GM21619 (cell line): ENCODE measurements at regions not wholly inside any gene's neighbourhood (a gene's known extent, or its start where the extent isn't known, plus 50 kb on each side); places are given as distances from the start of the nearest gene placed in this dataset.
A peak's percentile ranks its signal among the peaks of the same experiment; 100 is the strongest.
"Not testable (repeated sequence)": the region's sequence is repeated elsewhere in the genome, so short reads cannot be mapped to it uniquely, and the experiment has no call there.

Experiments used
- ATAC-seq: cut with Tn5 transposase; IDR thresholded peaks from one replicate; pipeline ENCODE4 v1.9.1; 2021; ENCODE audit not compliant: unreplicated experiment

- ATAC-seq: no peak
These were observed 109.3 kb upstream of the BMAL1 start for GRCh38 chr11:13168271-13168670.

GRCh38 chr11:13169709-13170108 lies 107.9 kb upstream of the BMAL1 start:
- ATAC-seq: no peak

GRCh38 chr11:13174090-13174489 lies 103.5 kb upstream of the BMAL1 start:
- no peak for ATAC-seq

DNA sequence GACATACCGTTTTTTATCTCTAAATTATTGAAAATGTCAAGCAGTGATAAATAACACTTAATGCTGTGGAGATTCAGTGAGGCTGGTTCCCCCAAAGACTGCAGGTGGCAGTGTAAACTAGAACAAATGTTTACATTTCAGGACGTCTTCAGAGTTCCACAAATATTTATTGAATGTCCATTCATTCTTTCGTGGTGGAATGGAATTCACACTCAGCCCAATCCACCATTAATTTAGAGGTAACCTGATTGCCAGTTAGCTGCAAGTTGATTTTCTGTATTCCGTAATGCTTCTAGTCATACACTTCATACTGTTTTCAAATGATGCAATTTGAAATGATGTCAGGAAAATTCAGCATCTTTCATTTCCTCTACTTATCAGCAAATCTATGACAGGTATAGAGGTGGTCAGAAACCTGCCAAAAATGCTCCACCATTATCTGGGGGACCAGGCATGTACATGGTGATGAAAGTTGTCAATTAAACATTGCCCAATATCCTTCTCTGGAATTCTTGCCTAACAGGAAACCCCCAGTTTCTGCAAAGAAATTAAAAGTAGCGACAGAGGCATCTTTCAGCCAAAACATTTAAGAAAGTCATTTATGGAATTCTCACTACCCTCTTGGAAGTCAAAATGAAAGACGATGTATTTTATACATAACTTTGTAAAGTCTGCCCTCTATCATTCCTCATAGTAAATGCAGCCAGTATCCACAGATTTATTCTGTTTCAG lies 94.3 kb upstream of the BMAL1 start:
- ATAC-seq: peak; percentile 51

DNA sequence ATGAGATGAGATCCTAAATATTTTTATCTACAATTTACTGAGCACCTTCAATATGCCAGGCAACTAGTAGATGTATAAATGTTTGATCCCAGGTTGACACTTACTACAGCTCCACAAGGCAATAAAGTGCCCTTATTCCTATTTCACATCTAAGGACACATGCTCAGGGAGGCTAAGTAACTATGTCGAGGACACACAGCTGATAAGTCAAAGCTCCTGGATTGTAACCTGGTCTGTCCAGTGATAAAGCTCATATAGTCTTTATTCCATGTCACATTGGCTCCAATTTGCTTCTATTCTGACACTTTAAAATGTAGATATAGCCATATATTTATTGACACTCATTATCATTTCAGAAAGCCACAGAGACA lies 93.8 kb upstream of the BMAL1 start:
- no peak for ATAC-seq

DNA sequence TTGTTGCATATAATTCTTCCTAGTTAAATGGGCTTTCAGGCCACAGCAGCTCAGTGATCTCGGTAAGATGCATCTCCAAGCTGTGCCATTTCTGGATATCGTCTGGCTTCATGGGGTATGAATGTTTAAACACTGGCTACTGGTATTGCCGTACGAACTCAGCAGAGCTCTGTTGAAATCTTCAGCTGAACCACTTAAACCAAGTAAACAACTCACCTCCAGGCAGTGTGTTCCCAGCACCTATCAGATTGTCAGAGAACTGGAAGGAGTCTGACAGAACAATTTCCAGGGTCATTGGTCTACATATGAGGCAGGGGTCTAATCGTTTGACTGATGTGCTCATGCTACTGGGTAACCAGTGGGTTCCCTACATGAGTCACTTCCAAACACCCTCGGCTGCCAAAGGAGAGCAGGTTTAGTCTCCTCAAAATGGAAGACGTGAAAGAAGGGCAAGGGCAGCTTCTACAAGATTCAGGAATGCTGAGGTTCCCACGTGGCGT lies 93.2 kb upstream of the BMAL1 start:
- no peak for ATAC-seq

DNA sequence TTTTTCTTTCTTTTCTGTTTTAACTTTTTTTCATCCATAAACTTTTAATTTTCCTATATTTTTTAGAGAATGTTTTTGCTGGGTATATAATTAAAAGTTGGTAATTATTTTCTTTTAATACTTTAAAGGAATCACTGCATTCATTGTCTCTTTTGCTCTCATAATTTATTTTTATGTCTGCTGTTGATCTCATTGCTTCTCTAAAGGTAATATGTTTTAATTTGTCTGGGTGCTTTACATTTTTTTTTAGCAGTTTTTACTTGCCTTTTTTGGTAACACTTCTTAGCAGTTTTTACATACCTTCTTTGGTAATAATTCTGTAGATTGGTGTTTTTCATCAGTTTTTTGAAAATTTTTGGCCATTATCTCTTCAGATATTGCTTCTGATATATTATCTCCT lies 89.4 kb upstream of the BMAL1 start:
- no peak for ATAC-seq

DNA sequence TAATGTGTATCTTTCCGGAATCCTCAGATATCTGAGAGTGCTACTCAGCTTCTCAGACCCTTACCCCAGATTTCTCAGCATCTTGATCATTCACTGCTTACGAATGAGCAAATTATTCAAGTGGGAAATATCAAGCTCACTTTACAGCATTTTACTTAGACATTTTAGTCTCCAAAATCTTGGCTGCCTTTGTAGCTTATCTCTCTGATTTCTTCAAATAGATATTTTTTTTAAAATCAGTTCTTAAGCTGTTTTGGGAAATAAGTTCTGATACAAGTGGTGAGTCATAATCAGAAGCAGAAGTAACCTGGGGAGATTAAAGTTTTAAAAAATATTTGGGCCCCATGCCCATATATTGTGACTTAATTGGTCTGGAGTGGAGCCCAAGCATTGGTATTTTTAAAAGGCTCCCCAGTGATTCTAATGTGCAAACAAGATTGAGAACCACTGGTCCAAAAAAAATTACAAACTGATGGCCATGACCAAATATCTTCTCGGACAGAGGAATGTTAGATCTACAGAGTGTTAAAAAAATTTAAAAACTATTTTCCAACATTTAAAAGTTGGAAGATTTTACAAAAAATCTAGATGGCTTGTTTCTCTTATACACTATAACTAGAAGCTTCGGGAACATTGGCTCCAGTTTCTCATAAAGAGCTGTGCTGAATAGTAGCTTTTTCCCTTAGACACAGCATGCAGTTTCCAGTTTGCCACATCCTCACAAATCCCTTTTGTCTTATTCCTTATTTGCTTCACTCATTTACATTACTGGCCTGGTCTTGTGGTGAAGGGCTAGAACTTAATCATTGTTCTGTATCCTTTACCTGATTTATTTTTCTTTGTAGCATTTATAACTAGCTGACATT lies 87.8 kb upstream of the BMAL1 start:
- ATAC-seq: no peak

- no peak for ATAC-seq
These were observed 84.0 kb upstream of the BMAL1 start for GRCh38 chr11:13193613-13194012.

GRCh38 chr11:13197374-13197773 lies 80.2 kb upstream of the BMAL1 start:
- not testable (repeated sequence) for ATAC-seq

DNA sequence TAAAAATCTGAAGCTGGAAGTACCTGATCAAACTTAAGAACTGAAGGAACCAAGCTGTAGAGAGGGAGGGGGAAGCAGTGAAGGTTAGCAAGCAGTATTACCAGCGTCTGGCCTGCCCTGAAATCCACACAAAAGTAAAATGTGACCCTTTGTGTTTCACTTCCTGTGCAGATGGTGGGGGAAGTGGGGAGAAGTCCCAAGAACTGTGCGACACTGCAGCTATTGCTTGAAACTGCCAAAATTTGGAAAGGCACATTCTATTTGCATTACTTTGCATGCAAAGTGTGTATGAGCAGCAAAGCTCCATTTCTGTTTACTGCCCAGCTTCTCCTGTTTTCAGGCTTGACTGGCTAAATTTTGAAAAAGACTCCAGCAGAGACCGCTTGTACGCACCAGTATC lies 72.1 kb upstream of the BMAL1 start:
- peak; percentile 68 for ATAC-seq

DNA sequence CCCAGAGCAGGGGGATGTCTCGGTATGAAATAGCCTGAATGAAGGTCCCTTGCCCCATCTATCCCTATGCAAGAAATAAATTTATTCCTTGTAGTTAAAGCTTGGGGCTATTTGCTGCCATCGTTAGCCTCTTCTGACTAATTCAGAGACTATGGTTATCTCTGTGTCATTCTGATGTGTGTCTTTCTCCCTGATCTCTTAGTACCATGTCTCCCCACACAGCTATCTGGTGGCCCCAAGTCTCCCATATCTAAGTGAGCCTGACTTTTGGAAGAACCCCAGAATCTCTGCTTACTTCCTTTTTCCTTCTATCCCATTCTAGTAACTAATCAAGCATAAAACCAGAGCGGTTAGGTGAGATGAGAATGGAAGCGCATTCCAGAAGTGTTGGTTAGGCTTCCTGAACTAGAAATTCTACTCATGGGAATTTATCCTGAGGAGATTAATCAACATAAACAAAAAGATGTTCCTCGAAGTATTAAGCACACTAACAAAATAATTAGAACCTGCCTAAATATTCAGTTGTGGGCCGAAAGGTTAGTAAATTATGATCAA lies 71.4 kb upstream of the BMAL1 start:
- ATAC-seq: no peak

DNA sequence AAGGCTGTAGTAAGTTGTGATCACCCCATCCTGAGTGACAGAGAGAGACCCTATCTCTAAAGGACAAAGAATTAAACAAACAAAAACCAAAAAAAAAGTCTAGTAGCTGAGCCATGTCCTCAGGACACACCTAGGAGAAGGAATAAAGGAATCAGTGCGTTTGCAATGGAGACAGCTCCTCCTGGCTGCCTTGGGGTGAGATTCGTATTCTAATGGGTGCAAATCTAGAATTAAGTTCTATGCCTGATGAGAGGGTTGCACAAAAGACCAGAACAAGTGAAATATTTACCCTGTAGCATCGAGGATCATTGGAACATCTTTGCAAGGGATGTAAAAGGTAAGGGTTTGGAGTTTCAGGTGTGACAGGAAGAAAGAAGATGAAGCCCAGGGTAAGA lies 70.3 kb upstream of the BMAL1 start:
- no peak for ATAC-seq

DNA sequence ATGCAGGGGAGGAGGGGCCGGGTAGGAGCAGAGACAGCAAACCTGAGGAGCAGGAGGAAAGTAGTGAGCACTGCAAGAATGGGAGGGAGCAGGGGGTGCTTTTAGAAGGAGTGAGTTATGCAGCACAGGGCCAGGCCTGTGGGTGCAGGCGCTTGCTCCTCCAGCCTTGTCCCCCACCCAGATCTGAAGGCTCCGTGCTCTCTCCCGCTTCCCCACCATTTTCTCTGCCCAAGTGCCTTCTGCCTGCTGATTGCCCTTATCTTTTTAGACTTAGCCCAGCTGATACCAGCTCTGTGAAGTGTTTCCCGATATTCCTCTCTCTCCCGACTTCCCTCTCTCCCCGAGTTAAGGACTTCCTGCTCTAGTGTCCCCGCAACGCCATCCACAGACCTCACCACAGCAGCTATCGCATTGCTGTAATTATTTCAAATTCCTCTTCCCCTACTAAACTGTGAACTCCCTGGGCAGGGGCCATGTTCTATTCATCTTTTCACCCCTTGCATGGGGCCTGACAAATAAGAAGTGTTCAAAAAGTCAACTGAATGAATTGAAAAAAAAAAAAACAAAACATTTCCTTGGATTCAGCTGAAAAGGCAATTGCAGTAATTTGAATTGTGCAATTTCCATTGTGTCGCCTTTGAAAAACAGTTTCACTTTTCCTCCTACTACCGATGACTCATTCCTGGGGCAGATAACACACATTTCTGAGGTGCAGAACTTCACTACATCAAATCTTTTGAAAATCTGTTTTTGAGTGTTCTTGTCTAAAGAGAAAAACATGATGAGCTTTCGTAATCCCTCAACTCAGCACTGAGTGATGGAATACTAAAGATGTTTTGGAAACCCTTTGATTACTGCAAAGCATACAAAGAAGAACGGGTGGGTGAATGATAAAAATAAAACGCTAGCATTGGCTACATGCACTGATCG lies 69.7 kb upstream of the BMAL1 start:
- no peak for ATAC-seq

GRCh38 chr11:13208921-13209320 lies 68.7 kb upstream of the BMAL1 start:
- no peak for ATAC-seq

- ATAC-seq: no peak
These were observed 68.2 kb upstream of the BMAL1 start for GRCh38 chr11:13209379-13209778.

DNA sequence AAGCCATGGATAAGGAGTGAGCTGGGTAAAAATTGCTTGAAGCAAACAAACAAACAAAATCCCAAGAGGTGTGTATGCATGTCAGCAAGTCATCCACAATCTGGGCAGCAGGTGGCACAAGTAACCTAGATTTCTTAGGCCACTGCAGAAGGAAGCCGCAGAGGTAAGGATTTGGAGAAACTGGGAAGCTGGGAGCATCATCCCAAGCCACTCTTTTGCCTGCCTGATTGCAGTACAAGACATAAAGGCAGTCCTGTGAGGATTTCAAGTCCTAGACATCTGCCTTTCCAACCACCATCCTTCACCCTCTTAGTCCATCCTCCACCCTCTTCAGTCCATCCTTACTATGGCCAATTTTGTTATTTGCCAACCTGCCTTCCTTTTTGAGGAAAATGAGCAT lies 67.2 kb upstream of the BMAL1 start:
- no peak for ATAC-seq

DNA sequence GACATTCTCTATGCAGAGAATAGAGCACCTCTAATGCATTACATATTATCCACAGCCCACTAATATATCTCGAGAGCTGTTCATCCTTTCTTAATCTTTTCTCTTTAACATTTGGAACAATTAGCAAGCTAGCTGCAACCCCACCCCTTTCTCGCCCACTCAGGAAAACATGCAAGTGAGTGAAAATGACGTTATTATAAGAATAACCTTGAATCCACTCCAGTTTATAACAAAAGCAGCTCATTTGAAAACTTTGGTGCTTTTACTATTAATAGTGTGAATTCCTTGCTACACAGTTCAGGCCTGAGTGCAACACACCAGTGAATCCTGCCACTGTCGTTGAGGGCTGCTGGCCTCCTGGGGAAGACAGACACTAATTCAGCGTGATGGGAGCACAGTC lies 63.3 kb upstream of the BMAL1 start:
- ATAC-seq: no peak

- ATAC-seq: no peak
These were observed 62.4 kb upstream of the BMAL1 start for GRCh38 chr11:13215149-13215548.

DNA sequence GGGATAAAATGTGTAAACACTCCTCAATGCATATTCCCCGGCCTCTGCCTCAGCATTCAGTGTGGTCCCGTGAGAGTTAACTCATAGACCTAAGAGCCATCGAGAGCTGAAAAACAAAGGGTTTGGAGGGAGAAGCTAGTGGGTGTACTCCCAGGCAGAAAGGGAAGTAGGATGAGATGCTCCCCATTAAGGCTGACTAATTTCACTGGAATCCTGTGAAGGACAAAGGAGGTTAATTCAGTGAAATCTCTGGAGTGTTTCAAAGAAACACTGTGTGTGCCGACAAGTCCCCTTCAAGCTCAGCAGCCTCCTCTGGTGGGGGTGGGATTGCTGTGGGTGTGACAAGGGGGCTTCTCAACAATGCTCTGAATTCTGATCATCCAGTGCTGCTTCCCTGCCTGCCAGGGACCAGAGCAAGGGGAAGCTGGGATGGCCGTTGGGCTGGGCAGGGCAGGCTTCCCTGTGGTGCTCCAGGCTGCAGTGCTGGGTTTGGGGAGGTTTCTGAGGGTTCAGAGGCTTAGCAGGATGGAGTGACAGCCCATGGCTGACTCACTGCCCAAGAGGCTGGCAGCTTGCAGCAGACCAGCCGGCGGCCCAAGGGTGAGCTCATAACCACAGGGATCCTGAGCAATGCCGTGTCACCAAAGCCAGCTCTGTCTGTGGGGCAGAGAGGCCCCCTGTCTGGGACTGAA lies 61.4 kb upstream of the BMAL1 start:
- no peak for ATAC-seq
